Upper lobe of left lung (tissue), 4 donors: ENCODE measurements at regions not wholly inside any gene's neighbourhood (a gene's known extent, or its start where the extent isn't known, plus 50 kb on each side); places are given as distances from the start of the nearest gene placed in this dataset.

Experiments
- POLR2A ChIP-seq, 4 donors: fragments of 450-650 bp; IDR thresholded peaks; one replicate each; pipeline ENCODE4 v1.5.1; 2016 to 2017; ENCODE audit warnings: antibody characterized with exemption in 4 of 4, mild to moderate bottlenecking in 2 of 4
- TF ChIP-seq, protein P1 (sequence below), 6 experiments: fragments of 450-650 bp in 4 of 6; fragments of 200-600 bp in 2 of 6; sonication (generic) in 2 of 6; IDR thresholded peaks; one replicate each; pipeline ENCODE4 v1.5.1; 2016 to 2019; ENCODE audit warnings: antibody characterized with exemption in 6 of 6

DNA sequence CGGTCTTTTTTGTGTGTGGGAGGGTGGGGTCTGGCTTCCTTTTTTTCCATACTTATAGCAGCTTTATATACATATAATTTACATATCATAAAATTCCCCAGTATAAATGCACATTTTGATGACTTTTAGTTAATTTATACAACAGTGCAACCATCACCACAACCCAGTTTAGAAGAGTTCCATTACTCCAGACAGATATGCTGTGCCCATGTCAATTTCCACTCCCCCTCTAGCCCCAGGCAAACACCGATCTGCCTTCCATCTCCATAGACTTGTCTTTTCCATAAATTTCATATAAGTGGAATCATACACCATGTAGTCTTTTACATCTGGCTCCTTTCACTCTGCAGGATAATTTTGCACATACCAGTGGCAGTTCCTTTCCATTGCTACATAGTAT lies 139.2 kb upstream of the SYT6 start:
- TF ChIP-seq, protein P1, sequence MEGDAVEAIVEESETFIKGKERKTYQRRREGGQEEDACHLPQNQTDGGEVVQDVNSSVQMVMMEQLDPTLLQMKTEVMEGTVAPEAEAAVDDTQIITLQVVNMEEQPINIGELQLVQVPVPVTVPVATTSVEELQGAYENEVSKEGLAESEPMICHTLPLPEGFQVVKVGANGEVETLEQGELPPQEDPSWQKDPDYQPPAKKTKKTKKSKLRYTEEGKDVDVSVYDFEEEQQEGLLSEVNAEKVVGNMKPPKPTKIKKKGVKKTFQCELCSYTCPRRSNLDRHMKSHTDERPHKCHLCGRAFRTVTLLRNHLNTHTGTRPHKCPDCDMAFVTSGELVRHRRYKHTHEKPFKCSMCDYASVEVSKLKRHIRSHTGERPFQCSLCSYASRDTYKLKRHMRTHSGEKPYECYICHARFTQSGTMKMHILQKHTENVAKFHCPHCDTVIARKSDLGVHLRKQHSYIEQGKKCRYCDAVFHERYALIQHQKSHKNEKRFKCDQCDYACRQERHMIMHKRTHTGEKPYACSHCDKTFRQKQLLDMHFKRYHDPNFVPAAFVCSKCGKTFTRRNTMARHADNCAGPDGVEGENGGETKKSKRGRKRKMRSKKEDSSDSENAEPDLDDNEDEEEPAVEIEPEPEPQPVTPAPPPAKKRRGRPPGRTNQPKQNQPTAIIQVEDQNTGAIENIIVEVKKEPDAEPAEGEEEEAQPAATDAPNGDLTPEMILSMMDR (IDR thresholded peaks at IDR 0.05), result no peak
- TF ChIP-seq POLR2A (IDR thresholded peaks at IDR 0.05), result no peak
